Stimulated activated CD4-positive, alpha-beta T cell treated with anti-CD3 and anti-CD28 coated beads, Interleukin-1b, Interleukin-23, amount 100 ng/mL, for 4 hours (primary cell): ENCODE measurements at regions not wholly inside any gene's neighbourhood (a gene's known extent, or its start where the extent isn't known, plus 50 kb on each side); places are given as distances from the start of the nearest gene placed in this dataset.

Source experiments
- DNase-seq, 2 donors: peaks; one replicate each; pipeline ENCODE4 v3.0.0-alpha.2; 2020; ENCODE audit warnings: low read depth in 2 of 2

DNA sequence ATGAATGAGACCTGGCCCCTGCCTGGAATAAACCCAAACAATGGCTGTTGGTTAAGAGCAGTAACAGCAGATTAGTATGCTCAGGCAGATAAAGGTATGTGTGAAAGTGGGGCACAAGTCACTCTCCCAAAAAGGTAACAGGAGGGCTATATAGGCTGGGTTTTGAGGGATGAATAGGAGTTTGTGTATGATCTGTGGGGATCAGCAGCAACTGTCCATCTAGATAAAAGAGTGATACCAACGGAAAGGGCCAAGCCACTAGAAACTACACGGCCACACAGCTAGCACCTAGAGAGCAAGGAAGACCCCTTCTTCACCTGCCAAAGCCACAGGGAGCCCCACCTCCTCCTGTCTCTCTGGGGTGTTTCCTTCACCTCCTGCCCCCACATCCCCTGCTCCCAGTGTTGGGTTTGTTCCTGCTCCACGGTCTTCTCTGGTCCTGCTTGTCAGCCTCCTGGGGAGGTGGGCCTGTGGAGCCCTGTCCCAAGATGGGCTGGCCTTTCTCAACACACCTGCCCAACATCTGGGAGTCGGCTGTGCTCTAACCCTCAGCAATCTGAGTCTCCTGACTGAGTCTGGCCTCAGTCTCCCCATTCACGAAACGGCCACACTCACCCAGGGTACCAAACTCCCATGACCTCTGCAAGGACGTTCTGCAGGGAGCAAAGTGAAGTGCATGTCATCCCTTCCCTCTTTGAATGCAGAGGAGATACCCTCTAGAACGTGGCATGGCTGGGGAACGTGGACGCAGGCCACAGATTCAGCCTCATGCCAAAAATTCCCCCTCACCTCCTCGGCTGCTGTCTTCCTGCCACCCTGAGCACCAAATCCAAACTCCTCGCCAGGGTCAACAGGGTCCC, 108.2 kb downstream of the NCOR2 start:
- no peak for DNase-seq

DNA sequence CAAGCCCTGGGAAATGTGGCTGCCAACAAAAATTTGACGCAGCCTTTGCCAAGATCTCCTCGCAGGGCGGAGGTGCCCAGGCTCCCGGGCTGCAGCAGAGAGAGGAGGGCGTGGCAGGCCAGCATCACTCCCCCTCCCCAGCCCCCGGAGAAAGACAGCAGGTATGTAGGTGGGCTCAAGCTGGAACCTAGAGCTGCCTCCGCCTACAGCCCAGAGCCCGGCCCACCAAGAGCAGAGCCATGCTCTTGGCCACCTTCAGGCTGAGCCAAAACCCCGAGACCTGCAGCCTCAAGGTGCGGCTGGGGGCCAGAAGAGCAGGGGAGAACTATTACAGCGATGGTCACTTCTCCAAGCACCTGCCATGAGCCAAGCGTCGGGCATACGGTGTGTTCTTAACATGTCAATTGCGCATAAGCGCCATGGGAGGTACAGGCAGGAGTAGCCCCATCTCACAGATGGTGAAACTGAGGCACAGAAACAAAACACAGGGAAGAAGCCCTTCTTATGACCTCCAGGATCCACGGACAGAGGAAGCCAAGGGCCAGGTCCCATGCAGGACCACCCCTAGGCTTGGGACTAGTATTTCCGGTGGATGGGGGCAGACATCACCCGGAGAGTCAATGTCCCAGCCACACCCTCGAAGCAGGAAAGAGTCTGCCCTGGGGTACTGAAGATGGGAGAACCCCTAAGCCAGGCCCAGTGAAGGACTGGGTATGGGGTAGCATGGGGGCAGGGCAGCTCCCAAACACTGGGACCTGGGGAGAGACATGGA, 109.0 kb downstream of the NCOR2 start:
- no peak for DNase-seq

DNA sequence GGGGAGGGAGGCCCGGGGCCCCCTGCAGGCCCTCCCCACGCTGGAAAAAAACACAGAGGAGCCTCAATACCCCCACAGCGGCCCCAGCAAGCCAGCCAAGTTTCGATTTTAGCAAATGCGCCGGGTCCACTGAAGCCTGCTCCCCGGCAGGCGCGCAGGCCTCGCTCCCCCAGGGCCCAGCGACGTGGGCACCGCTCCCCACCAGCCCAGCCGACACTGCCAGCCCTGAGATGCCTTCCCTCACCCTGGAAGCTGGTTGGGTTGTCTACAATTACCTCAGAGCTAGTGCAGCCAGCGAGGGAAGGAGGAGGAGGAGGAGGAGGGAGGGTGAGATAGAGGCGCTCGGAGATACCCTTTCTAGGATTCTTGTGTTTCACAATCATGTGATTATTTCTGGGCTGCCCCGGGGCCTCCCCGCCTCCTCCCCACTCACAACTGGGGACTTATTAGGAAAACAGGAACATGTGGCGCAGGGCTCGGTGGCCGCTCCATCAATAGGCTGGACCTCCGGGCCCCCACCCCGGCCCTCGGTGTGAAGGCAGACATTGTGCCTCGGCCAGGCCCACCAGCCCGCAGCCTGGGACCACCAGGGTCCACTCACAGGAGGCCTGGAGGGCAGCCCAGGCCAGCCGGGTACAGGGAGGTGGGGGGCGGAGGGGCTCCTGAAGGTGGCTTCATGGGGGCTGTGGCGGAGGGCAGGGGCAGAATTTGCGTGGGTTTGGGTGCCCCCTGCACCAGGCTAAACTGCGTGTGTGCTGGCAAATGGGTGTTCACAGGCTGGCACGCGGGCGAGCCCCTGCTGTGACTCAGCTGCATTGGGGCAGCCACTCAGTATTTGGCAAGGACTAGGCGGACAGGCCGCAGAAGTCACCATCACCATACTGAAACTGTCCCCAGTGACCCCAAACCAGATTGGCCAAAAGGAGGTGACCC, 109.9 kb downstream of the NCOR2 start:
- peak; percentile 28 to 41 for DNase-seq

DNA sequence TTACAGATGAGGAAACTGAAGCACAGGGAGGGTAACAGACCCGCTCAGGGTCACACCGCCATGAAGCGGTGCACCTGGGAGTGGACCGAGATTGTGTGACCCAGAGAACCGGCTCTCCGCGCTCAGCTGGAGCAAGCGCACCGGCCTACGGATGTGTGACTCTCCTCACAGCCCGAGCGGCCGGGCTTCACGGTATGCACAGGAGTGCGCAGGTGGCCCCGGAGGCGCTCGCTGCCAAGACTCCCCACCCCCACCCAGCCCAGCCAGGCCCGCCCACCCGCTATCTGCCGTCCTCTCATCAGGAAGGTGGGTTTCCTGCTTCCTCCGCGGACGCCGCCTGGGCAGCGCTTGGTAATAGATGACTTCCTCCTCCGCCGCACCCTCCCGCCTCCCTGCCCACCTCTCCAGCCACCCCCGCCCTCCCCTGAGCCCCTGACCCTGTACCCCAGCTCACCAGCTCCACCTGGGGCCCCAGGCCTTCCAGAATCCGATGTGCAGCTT, 110.7 kb downstream of the NCOR2 start:
- no peak for DNase-seq

DNA sequence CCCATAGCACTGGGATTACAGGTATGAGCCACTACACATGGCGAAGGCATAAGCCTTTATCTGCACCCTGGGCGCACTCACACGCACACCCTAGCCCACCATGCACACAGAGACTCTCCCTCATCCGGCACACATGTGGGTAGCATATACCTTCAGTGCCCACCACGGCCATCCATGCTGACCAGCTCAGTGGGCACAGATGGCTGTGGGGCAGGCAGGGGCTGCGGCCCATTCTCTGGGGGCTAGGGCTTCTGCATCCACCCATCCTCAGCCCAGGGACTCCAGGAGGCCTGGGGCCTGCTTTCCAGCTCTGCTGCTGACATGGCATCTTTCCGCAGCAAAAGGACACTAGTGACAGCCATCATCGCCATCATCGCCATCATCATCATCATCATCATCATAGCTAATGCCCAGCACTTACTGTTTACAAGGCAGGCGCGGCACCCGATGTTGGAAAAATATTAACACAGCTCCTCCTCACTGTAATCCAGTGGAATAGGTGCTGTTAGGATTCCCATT, 111.2 kb downstream of the NCOR2 start:
- no peak for DNase-seq

DNA sequence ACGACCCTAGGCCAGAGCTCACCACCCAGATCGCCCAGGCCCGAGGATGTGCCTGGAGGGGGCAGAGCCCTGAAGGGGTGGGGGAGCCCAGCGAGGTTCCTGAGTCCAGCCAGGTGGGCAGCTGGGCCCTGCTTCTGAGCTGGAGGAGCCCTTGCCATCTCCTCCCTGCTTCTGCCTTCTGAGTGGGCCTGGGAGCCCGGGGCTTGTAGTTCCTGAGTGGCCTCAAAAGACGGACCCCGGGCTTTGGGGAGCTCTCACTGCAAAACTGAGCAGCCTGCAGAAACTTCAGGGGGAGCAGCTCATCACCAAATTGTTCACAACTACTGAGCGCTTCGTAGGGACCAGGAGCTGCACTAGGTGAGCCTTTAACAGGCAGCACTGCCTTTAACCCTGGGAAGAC, 112.1 kb downstream of the NCOR2 start:
- no peak for DNase-seq

DNA sequence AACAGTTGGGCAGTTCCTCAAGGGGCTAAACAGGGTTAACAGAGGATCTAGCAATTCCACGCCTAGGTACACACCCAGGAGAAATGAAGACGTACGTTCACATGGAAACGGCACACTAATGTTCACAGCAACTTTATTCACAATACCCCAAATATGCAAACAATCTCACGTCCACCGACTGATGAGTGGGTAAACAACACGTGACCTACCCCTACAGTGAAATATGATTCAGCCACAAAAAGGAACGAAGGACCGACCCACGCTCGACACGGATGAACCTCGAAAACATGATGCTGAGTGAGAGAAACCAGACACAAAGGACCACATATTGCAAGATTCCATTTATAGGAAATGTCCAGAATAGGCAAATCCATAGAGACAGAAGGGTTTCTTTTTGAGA, 112.7 kb downstream of the NCOR2 start:
- no peak for DNase-seq

DNA sequence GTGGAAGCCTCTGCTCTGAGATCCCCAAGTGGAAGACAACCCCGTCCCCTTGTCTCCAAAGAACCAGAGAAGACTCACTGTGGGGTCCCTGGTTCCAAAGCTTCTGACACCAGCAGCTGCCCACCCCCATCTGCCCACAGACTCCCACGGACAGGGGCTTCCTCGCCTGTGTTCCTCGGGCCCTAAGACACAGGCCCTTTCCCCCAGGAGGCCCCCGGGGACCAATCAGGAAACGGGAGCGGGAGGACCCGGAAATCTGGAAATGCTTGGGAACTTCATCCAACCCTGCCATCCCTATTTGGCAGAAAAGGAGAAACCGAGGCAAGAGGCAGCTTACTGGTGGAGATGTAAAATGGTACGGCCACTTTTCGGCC, 113.1 kb downstream of the NCOR2 start:
- DNase-seq: no peak

DNA sequence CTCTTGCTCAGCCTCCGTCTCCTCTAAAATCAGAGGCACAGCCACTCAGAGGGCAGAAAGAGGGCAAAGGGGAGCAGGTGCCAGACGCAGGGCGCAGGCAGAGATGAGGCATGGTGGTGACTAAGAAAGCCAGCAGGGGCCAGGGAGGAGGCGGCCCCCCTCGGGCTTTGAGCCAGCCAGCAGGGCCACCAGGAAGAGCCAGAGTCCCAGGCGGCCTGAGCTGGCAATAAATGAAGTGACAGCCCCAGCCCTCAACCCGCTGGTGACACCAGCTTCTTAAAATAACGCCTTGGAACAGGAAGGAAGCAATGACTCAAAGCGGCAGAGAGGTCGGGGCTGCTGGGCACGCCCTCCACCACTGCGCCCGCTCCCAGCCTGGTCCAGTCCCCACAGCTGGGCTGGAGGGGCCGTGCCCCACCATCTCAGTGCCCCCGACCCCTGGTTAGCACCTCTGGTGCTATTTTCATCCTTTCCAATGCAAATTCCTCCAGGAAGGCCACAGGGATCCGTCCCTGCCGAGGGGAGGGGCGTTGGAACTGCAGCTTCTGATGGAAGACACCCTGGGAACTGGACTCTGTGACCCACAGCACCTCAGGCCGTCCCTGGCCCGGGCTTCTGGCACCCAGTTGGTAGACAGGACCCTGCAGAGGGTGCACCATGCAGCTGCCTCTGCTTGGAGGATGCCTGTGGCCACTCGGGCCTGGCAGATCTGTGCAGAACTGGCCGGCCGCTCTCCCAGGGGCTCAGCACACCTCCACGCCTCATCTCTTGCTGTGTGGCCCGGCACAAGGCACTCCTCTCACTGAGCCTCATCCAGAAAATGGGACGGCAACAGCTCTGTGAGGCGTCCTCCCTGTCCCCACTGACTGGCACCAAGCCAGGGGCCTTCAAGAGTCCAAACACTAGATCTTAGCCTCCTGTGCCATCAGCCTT, 113.7 kb downstream of the NCOR2 start:
- peak; percentile 60 to 70 for DNase-seq

DNA sequence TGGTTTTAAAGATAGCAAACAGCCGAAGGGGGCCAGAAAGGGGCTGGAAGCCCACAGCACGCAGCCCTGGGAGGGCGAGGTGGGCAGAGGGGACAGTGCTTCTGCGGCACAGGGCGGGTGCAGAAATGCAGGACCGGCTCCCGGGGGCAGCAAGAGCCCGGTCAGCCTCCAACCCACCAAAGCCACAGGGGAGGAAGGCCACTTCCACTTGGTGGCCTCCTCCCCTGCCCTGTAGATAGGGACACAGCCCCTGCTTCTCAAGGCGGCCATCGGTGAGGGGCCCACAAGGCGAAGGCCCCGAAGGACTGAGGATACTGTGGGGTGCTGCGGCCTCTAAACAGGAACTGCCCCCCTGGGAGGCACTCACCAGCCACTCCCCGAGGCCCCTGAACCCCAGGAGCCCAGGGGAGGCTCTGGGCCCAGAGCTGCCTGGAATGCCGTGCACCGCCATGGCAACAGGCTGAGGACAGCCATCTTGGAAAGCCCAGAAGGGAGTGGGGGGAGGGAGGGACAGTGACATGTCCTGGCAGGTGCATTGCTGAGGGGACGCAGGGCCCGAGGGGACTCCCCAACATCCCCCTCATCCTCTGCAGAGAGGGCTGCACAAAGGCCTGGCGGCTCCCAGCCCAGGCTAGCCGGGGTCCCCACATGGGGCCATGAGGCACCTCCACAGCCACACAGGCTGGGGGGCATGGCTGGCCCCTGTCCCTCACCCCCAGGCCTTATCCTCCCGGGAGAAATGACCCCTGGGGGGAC, 114.7 kb downstream of the NCOR2 start:
- no peak for DNase-seq

DNA sequence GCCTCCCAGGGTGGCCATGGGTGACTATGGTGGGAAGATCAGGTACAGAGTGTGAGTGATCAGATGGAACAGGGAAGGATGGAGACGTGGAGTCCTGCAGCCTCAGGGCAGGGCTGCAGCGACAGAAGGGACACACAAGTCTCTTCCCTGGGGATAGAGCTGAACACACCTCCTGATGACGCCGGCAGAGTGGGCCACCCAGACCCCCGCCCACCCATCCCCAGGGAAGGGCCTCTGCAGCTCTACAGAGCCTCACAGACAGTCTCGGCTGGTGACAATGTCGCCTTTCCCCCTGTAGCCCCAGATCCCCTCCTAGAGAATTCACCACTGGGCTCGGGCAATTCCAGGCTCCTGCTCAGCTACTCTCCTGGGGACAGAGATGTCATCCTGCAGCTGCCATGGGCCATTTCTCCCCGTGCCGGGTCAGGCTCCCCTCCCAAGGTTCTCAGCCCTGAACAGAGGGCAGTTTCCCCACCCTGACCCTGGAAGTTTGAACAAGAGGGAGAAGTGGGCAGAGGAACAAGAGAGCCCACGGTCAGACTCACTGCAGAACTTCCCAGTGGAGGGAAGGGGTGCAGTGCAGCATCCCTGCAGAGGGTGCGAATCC, 115.7 kb downstream of the NCOR2 start:
- no peak for DNase-seq

DNA sequence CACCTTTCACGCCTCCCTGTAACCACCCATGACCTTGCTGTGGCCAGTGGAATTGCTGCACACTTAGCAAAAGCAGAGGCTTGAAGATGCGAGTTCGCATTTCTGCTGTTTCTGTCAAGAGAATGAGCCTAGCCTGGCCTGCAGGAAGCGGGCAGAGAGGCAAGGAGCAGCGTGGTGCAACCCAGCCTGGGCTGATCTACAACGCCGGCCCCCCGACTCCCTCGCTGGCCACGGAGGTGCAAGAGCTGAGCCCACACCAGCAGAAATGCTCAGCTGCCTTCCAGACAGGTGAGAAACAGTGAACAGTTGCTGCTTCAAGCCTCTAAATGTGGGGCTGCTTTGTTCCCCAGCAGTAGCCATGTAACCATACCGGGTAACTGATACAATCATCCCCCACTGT, 116.4 kb downstream of the NCOR2 start:
- DNase-seq: no peak

DNA sequence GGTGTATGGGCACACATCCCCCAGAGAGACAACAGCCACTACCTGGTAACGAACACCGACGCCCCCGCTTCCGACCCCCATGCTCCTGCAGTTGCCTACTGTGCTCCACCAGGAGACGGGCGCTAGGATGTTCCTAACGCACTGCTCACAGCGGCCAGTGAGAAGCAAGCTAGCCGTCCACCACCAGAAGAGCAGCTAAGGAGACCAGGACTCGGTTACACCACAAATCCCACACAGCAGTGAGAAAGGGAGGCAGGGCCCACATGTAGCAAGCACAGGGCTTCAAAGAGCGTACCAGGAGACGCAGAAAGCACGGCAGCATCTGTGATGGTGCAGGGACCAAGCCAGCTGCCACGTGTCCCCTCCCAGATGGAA, 117.0 kb downstream of the NCOR2 start:
- no peak for DNase-seq

DNA sequence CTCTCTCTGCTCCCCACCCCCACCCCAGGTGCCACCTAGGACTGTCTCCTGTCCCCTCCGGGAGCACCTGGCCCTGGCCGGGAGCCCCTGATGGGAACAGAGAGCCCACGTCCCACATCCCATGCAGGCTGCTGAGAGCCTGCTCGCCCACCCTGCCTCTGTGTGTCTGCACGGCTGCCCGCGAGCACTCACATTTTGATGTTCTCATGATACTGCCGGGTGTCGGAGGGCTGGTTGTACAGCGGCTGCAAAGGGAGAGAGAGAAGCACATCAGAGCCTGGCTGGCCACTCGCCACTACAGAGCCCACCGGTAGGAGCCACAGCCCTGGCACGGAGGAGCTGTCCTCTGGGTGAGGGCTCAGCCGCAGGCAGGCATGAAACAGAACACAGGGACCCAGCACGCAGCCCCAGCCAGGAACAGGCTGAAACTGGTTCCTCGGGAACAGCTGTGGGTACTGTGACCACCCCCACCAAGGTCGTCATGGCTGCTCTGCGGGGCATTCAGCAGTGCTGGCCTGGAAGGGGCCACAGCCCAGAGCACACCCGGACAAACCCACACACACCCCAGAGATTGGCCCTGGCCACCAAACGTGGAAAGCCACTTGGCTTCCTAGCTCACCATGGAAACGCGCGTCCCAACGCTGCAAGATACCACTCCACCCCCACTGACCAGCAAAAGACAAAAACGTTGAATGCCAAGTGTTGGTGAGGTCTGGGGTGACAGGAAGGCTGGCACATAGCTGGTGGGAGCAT, 117.6 kb downstream of the NCOR2 start:
- DNase-seq: no peak

DNA sequence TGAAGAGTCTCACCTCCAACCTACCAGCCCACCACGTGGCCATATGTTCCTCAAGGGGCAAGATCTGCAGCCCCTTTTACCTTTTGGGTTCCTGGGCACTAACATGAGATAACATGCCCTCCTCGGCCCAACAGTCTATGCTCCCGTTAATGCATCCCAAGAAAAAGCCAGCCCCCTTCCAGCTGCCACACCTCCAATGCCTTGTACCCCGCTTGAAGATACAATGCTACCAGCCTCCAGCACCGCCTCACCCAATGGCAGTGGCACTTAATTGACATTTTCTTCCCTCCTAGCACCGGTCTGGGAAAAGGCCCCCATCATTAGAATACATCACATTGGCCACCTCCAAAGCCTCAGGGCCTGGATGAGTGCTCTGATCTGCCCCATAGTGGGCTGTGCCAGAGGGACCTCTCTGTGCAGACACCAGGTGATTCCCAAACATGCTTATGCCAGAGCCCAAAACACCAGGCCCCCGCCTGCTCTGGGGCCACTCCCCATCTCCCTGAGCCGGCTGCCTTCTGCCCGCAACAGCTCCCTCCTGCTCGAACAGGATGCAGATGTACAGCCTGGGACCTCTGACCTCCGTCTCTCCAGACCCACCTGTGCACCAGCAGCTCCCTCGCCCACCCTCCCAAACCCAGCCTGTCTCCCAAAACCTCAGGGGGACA, 118.3 kb downstream of the NCOR2 start:
- DNase-seq: no peak

DNA sequence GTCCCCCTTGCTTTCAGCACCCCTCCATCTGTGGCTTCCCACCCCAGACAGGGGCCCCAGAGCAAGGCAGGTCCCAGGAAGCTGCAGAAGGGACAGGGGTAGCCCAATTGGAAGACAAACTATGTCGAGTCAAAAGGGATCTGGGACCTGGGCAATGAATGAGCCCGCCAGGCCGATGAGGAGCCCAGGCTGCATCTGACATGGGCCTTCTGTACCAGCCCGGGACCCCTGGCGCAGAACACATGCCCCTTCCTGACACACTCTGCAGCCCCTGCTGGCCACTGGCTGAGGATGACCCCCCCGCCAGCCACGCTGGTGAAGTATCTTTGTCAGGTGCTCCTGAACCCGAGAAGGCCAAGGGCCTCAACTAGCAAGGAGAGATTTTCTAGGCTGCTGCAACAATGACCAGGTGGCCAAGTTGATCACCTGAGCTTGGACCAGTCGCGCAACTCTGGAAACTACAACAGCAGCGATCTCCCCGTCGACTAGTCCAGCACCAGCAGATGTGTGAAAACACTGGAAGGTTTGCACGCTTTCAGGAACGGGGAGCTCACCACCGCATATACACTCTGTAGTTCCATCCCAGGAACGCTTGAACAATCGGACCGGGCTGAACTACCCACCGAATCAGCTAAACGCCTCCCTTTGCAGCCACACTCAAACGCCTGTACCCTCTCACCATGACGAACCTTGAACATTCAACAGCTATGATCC, 119.0 kb downstream of the NCOR2 start:
- DNase-seq: no peak

DNA sequence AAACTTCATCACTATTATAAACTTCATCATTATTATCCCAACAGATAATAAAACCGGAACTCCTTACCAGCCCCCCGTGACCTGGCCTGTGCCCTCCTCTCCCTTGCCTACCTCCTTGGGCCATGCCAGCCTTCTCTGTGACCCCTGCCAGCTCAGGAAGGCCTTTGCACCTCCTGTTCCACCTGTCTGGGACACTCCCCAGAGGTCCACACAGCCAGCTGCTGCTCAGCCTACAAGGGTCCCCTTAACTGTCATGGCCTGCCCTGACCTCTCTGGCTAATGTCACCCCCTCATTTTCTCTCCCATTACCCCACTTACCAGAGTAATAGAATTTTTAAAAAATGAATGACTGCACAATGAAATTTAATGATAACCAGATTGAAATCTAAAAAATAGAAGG, 121.0 kb downstream of the NCOR2 start:
- no peak for DNase-seq

DNA sequence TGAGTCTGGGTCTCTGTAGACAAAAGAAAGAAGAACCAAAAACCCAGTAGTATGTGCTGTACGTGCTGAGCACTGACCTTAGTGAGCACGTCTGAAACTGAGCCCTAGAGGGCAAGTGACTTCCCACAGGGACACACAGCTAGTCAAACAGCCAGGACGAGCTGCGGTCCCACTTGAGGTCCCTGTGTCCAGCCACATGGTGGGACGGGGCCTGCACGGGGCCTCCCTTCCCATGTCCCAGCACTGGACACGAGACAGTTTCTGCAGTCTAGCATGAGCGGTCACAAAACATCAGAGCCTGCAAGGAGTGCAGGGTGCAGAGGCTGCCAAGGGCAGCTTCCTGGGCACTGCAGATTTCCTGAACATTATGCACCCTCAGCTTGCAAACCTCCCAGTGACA, 121.6 kb downstream of the NCOR2 start:
- DNase-seq: no peak
